ENCODE measurements at regions not wholly inside any gene's neighbourhood (a gene's known extent, or its start where the extent isn't known, plus 50 kb on each side); places are given as distances from the start of the nearest gene placed in this dataset.

- TF ChIP-seq, protein P1, sequence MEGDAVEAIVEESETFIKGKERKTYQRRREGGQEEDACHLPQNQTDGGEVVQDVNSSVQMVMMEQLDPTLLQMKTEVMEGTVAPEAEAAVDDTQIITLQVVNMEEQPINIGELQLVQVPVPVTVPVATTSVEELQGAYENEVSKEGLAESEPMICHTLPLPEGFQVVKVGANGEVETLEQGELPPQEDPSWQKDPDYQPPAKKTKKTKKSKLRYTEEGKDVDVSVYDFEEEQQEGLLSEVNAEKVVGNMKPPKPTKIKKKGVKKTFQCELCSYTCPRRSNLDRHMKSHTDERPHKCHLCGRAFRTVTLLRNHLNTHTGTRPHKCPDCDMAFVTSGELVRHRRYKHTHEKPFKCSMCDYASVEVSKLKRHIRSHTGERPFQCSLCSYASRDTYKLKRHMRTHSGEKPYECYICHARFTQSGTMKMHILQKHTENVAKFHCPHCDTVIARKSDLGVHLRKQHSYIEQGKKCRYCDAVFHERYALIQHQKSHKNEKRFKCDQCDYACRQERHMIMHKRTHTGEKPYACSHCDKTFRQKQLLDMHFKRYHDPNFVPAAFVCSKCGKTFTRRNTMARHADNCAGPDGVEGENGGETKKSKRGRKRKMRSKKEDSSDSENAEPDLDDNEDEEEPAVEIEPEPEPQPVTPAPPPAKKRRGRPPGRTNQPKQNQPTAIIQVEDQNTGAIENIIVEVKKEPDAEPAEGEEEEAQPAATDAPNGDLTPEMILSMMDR (IDR thresholded peaks at IDR 0.05; ENCODE audit: low read depth, low read length, missing input control): no peak
- TF ChIP-seq FOXA1 (IDR thresholded peaks at IDR 0.05) (no peak), EGR1 (IDR thresholded peaks at IDR 0.05; ENCODE audit: low read depth in 2 of 2) (no peak), TAF1 (conservative IDR thresholded peaks at IDR 0.05) (no peak)
- TF ChIP-seq, protein P2, sequence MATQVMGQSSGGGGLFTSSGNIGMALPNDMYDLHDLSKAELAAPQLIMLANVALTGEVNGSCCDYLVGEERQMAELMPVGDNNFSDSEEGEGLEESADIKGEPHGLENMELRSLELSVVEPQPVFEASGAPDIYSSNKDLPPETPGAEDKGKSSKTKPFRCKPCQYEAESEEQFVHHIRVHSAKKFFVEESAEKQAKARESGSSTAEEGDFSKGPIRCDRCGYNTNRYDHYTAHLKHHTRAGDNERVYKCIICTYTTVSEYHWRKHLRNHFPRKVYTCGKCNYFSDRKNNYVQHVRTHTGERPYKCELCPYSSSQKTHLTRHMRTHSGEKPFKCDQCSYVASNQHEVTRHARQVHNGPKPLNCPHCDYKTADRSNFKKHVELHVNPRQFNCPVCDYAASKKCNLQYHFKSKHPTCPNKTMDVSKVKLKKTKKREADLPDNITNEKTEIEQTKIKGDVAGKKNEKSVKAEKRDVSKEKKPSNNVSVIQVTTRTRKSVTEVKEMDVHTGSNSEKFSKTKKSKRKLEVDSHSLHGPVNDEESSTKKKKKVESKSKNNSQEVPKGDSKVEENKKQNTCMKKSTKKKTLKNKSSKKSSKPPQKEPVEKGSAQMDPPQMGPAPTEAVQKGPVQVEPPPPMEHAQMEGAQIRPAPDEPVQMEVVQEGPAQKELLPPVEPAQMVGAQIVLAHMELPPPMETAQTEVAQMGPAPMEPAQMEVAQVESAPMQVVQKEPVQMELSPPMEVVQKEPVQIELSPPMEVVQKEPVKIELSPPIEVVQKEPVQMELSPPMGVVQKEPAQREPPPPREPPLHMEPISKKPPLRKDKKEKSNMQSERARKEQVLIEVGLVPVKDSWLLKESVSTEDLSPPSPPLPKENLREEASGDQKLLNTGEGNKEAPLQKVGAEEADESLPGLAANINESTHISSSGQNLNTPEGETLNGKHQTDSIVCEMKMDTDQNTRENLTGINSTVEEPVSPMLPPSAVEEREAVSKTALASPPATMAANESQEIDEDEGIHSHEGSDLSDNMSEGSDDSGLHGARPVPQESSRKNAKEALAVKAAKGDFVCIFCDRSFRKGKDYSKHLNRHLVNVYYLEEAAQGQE (IDR thresholded peaks at IDR 0.05): no peak
These were observed 314.5 kb downstream of the ALG10 start for GRCh38 chr12:34336619-34337465.
